ENCODE measurements at regions not wholly inside any gene's neighbourhood (a gene's known extent, or its start where the extent isn't known, plus 50 kb on each side); places are given as distances from the start of the nearest gene placed in this dataset.

GRCh38 chrX:57848857-57849256 lies 61.4 kb downstream of the ZXDA start:
- DNase-seq, result no peak

DNA sequence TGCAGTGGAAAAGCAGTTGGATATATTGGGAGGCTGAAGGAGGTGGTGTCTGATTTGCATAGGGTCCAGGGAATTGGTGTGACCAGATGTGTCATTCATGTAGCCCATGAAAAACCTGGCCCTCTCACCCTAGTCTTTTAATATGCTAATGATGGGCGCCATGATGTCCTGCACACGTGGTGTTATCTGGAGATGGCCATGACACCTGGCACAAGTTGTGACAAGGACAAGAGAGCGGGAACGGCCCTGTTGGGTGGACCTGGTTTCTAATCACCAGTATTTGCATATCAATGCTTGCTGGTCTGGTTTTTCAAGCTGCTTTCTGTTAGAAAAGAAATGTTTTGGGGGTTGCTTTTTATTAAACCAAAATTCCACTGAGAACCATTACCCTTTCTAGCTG lies 87.4 kb downstream of the ZXDA start:
- no peak for DNase-seq

- DNase-seq, result no peak
These were observed 87.9 kb downstream of the ZXDA start for GRCh38 chrX:57822398-57822797.

GRCh38 chrX:57821703-57822387 lies 88.4 kb downstream of the ZXDA start:
- DNase-seq, result peak; percentile 34

- DNase-seq, result no peak
These were observed 93.0 kb downstream of the ZXDA start for GRCh38 chrX:57817302-57817701.

- no peak for DNase-seq
These were observed 92.6 kb upstream of the NLRP2B start for GRCh38 chrX:57772637-57773036.

DNA sequence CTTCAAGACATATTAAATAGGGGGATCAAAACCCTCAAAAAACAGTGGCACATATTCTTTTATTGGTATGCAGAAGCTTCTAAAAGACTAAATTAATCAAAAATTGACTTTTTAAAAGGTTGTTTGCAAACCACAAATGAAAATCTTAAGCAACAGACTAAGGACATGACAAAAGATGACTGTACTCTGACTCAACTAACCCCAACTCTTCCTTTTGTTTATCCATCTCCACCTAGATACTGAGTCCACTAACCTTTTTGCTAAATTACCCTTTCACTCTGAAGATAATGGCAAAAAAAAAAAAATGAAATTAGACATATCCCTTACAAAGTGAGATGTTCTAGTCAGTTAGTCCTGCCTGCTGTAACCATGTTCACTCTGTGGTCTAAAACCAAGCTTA lies 91.6 kb upstream of the NLRP2B start:
- no peak for DNase-seq

GRCh38 chrX:57752866-57753265 lies 72.8 kb upstream of the NLRP2B start:
- DNase-seq, result no peak

DNA sequence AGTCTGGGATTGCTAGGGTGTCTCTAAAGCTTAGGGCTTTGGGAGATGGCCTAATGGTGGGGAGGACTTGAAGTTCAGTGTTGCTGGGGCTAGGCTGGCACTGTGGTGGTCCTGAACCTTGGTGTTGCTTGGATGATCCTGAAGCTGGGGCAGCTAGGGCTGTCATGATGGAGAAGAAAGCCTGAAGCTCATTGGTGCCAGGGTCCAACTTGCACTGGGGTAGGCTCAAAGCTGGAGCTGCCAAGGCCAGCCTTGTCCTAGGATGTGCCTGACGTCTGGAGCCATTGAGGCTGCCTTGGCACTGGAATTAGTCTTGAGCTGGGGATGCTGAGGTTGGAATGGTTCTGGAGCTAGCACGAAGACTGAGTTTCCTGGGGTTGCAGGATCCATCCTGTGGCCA lies 61.0 kb upstream of the NLRP2B start:
- no peak for DNase-seq

DNA sequence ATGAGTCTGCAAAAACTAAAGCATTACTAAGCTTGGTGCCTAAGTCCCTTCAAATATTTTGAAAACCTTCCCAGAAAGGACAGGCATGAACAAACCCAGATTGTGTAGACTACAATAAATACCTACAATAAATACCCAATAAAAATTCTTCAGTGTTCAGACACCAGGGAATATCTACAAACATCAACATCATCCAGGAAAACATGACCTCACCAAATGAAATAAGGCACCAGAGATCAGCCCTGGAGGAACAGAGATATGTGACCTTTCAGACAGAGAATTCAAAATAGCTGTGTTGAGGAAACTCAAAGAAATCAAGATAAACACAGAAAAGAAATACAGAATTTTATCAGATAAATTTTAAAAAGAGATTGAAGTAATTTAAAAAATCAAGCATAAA lies 57.8 kb upstream of the NLRP2B start:
- DNase-seq, result no peak
